GM12878 (cell line): ENCODE measurements at regions not wholly inside any gene's neighbourhood (a gene's known extent, or its start where the extent isn't known, plus 50 kb on each side); places are given as distances from the start of the nearest gene placed in this dataset.

ENCODE experiments used
- CTCF ChIP-seq, 3 experiments: IDR thresholded peaks in 2 of 3; conservative IDR thresholded peaks in 1 of 3; 2 replicates each; pipeline ENCODE4 v1.5.1; 2011; ENCODE audit warnings: low read depth in 3 of 3, low read length in 3 of 3, mild to moderate bottlenecking in 3 of 3, control low read depth in 2 of 3, moderate library complexity in 2 of 3, inconsistent platforms in 1 of 3, mixed read lengths in 1 of 3; ENCODE audit not compliant: control insufficient read depth in 2 of 3, insufficient read depth in 1 of 3; ENCODE audit errors: extremely low read depth in 1 of 3
- EED ChIP-seq: sonication (generic); IDR thresholded peaks from 2 replicates; pipeline ENCODE4 v1.6.1; 2016; ENCODE audit warnings: antibody characterized with exemption, low read depth
- EP300 ChIP-seq, 2 experiments: fragments of 150-350 bp in 1 of 2; IDR thresholded peaks; 2 replicates each; pipeline ENCODE4 v1.6.1; 2011 to 2012; ENCODE audit warnings: low read depth in 2 of 2, low read length in 2 of 2, borderline replicate concordance in 1 of 2, improper control_type of control experiment in 1 of 2, inconsistent platforms in 1 of 2; ENCODE audit not compliant: control insufficient read depth in 1 of 2
- GABPA ChIP-seq: IDR thresholded peaks from 2 replicates; pipeline ENCODE4 v1.6.1; 2014; ENCODE audit warnings: antibody characterized with exemption, low read depth, mild to moderate bottlenecking, inconsistent platforms
- MTA3 ChIP-seq: IDR thresholded peaks from 2 replicates; pipeline ENCODE4 v1.6.1; 2012; ENCODE audit warnings: low read length, inconsistent platforms, borderline replicate concordance
- NRF1 ChIP-seq: conservative IDR thresholded peaks from 2 replicates; pipeline ENCODE4 v1.6.1; 2011; ENCODE audit warnings: mild to moderate bottlenecking, low read depth, low read length, improper control_type of control experiment
- SIN3A ChIP-seq: IDR thresholded peaks from 2 replicates; pipeline ENCODE4 v1.6.1; 2012; ENCODE audit warnings: low read depth, low read length, improper control_type of control experiment
- STAT1 ChIP-seq: fragments of 450-650 bp; conservative IDR thresholded peaks from 2 replicates; pipeline ENCODE4 v1.6.1; 2014; ENCODE audit warnings: antibody characterized with exemption, mild to moderate bottlenecking
- USF1 ChIP-seq: IDR thresholded peaks from 2 replicates; pipeline ENCODE4 v1.6.1; 2011; ENCODE audit warnings: borderline replicate concordance, low read depth, mild to moderate bottlenecking, moderate library complexity, mixed read lengths, low read length; ENCODE audit not compliant: insufficient read depth; ENCODE audit errors: extremely low read length
- USF2 ChIP-seq: IDR thresholded peaks from 2 replicates; pipeline ENCODE4 v1.6.1; 2011; ENCODE audit warnings: low read depth, low read length, improper control_type of control experiment, borderline replicate concordance

- TF ChIP-seq EP300 (IDR thresholded peaks at IDR 0.05; ENCODE audit: borderline replicate concordance in 1 of 2, control insufficient read depth in 1 of 2, low read depth in 2 of 2, low read length in 2 of 2) = no peak
- no peak for TF ChIP-seq NRF1
- no peak for TF ChIP-seq STAT1
- no peak for TF ChIP-seq CTCF (IDR thresholded peaks at IDR 0.05 in 2 of 3, conservative IDR thresholded peaks at IDR 0.05 in 1 of 3; ENCODE audit: control insufficient read depth in 2 of 3, extremely low read depth in 1 of 3, insufficient read depth in 1 of 3, low read depth in 3 of 3, low read length in 3 of 3)
- no peak for TF ChIP-seq USF2
- no peak for TF ChIP-seq USF1
- no peak for TF ChIP-seq GABPA
- TF ChIP-seq EED = no peak
- TF ChIP-seq MTA3 = no peak
- TF ChIP-seq SIN3A = no peak
Measured at GRCh38 chr4:175424111-175424510, 388.0 kb downstream of the GPM6A start.
